RWPE2 (cell line): ENCODE measurements at regions not wholly inside any gene's neighbourhood (a gene's known extent, or its start where the extent isn't known, plus 50 kb on each side); places are given as distances from the start of the nearest gene placed in this dataset.
A peak's percentile ranks its signal among the peaks of the same experiment; 100 is the strongest.

Source experiments
- ATAC-seq: fragments of 200-7000 bp; cut with Tn5 transposase; 3 replicates; pipeline ENCODE4 v1.9.1; 2021; ENCODE audit warnings: low read depth
- DNase-seq: peaks from one replicate; pipeline ENCODE4 v3.0.0-alpha.2; 2020; ENCODE audit warnings: low spot score
- H3K27ac ChIP-seq: fragments of 450-650 bp; 2 replicates; pipeline ENCODE4 v1.5.1; 2017; ENCODE audit warnings: mild to moderate bottlenecking; ENCODE audit not compliant: poor library complexity, severe bottlenecking
- H3K27me3 ChIP-seq: fragments of 250-450 bp; sonication (Bioruptor Pico); 2 replicates; pipeline ENCODE4 v1.5.1; 2021; ENCODE audit warnings: mild to moderate bottlenecking, moderate library complexity; ENCODE audit not compliant: insufficient read depth, poor library complexity, severe bottlenecking
- H3K36me3 ChIP-seq: fragments of 250-450 bp; sonication (Bioruptor Pico); 2 replicates; pipeline ENCODE4 v1.5.1; 2020; ENCODE audit warnings: low read depth, mild to moderate bottlenecking, moderate library complexity
- H3K4me1 ChIP-seq: fragments of 250-450 bp; sonication (Bioruptor Pico); 2 replicates; pipeline ENCODE4 v1.5.1; 2021; ENCODE audit warnings: mild to moderate bottlenecking, moderate library complexity; ENCODE audit not compliant: insufficient read depth, poor library complexity, severe bottlenecking
- H3K4me3 ChIP-seq: fragments of 250-450 bp; sonication (Bioruptor Pico); 2 replicates; pipeline ENCODE4 v1.5.1; 2021; ENCODE audit warnings: mild to moderate bottlenecking, moderate library complexity; ENCODE audit not compliant: severe bottlenecking
- H3K9me3 ChIP-seq: fragments of 250-450 bp; sonication (Bioruptor Pico); 2 replicates; pipeline ENCODE4 v1.5.1; 2021; ENCODE audit warnings: mild to moderate bottlenecking, moderate library complexity; ENCODE audit not compliant: severe bottlenecking
- TF ChIP-seq, protein P1 (sequence below): fragments of 450-650 bp; IDR thresholded peaks from one replicate; pipeline ENCODE4 v1.5.1; 2017; ENCODE audit warnings: mild to moderate bottlenecking, moderate library complexity; ENCODE audit not compliant: poor library complexity, severe bottlenecking

DNA sequence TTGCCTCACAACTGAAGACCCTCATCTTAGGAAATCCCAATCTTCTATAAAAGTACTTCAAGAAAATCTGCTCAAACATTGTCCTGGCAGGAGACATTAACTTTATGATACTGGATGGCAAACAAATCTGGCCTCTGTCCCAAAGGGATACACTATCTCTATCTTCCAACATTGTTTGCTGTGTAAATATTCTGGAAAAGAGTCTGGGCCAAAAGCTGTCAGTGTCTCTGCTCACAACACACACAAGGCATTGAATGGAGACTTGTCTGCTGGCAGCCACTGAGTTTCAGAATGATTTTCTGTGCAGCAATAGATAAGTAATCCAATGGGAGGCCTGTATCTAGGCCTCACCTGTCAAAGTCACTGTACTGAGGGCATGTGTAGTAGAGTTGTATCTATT lies 471.1 kb downstream of the DMAC1 start:
- H3K27ac ChIP-seq = no peak overlapping the region
- H3K9me3 ChIP-seq = no peaks in the 10 kb centered on the region
- no peaks in the 10 kb centered on the region for H3K27me3 ChIP-seq
- H3K4me3 ChIP-seq = no peak overlapping the region
- DNase-seq (no peak), ATAC-seq (no peak)
- TF ChIP-seq, protein P1, sequence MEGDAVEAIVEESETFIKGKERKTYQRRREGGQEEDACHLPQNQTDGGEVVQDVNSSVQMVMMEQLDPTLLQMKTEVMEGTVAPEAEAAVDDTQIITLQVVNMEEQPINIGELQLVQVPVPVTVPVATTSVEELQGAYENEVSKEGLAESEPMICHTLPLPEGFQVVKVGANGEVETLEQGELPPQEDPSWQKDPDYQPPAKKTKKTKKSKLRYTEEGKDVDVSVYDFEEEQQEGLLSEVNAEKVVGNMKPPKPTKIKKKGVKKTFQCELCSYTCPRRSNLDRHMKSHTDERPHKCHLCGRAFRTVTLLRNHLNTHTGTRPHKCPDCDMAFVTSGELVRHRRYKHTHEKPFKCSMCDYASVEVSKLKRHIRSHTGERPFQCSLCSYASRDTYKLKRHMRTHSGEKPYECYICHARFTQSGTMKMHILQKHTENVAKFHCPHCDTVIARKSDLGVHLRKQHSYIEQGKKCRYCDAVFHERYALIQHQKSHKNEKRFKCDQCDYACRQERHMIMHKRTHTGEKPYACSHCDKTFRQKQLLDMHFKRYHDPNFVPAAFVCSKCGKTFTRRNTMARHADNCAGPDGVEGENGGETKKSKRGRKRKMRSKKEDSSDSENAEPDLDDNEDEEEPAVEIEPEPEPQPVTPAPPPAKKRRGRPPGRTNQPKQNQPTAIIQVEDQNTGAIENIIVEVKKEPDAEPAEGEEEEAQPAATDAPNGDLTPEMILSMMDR = no peak
- H3K36me3 ChIP-seq = no peaks in the 10 kb centered on the region
- no peaks in the 10 kb centered on the region for H3K4me1 ChIP-seq

DNA sequence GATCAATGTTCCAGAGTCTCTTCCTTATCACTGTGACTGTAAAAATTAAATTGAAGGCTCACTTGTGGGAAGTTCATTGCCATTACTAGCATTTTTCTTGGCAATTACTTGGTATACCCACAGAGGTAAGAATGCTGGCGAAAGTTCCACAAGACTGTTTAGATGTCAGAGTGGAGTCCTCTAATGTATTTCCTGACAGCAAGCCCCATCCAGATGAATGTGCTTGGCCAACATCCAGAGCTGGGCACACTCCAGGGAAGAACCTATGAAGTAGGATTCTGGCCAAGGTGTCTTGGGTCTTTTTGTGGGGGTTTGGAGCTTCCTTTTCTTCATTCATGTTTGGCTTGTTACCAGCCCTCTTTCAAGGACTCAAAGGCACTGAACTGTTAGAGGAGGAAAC lies 473.6 kb downstream of the DMAC1 start:
- Histone ChIP-seq H3K36me3 (no peaks in the 10 kb centered on the region), H3K27ac (no peak overlapping the region), H3K4me3 (no peak overlapping the region), H3K4me1 (no peaks in the 10 kb centered on the region), H3K27me3 (no peaks in the 10 kb centered on the region), H3K9me3 (no peaks in the 10 kb centered on the region)
- DNase-seq (no peak), ATAC-seq (no peak)
- TF ChIP-seq, protein P1 = no peak

DNA sequence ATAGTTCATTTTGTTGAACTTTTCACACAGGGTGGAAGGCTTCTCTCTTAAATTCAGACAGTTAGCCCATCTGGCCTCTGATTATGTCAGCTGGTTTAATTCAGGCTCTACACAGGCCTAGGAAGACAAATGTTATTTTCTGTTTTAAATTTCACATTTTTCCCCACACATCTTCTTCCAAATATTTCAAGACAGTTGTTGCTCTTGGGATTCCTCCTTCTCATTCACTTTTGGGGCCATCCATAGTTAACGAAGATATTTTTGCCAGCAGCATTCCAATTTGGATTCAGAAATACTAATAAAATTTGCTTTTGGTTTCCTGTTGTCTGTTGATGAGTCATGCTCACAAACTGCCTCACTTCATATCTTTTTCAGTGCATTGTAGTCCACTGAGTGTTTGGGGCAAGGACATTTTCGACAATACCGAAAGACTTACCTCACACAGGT lies 475.4 kb downstream of the DMAC1 start:
- H3K27me3 ChIP-seq = no peaks in the 10 kb centered on the region
- H3K4me3 ChIP-seq = no peak overlapping the region
- DNase-seq (no peak), ATAC-seq (no peak)
- H3K9me3 ChIP-seq = no peaks in the 10 kb centered on the region
- TF ChIP-seq, protein P1 = no peak
- H3K27ac ChIP-seq = no peak overlapping the region
- H3K36me3 ChIP-seq = no peaks in the 10 kb centered on the region
- no peaks in the 10 kb centered on the region for H3K4me1 ChIP-seq

DNA sequence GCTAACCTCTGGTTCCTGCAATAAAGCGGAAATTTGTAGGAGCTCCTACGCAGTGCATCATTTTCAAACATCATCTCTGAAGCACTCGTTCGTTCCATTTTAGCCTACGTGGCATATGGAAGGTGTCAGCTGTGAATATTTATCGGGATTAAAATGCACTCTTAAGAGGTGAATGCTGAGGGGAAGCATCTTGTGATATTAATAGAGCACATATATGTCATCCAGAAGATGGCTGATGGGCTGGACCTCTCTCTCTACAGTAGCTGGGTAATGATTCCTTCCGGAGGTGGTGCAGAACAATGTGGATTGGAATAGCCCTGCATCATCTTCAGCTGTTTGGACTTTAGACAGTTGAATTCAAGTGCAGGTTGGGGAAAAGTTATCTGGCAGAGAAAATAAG lies 478.7 kb downstream of the DMAC1 start:
- no peaks in the 10 kb centered on the region for H3K4me1 ChIP-seq
- no peak for DNase-seq

DNA sequence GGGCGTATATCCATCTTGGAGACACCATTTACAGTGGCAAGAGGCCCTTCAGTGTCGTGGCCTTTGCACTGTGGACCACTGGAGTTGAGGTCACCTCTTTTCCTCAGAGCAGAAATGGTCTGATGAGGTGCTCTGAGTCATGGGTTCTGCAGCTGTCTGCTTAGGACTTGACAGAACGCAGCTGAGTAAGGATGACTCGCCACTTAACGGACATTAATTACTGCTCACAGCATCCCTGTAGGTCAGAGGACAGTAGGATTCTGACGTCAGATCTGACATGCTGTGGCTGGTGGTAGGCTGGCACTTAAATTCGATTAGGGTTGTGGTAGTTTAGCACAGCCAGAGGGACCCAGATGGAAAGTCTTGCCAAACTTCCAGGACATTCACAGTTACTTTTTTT lies 479.4 kb downstream of the DMAC1 start:
- Histone ChIP-seq H3K9me3 (no peaks in the 10 kb centered on the region), H3K36me3 (no peaks in the 10 kb centered on the region), H3K4me3 (no peak overlapping the region), H3K27me3 (no peaks in the 10 kb centered on the region), H3K4me1 (no peaks in the 10 kb centered on the region), H3K27ac (peak overlapping the region; percentile 12)
- TF ChIP-seq, protein P1 = no peak
- ATAC-seq (peak; percentile 96), DNase-seq (no peak)

More for the DNA sequence above, 478.7 kb downstream of the DMAC1 start:
- TF ChIP-seq, protein P1 = no peak
- no peak overlapping the region for H3K4me3 ChIP-seq
- ATAC-seq = no peak
- no peaks in the 10 kb centered on the region for H3K9me3 ChIP-seq
- no peaks in the 10 kb centered on the region for H3K36me3 ChIP-seq
- no peaks in the 10 kb centered on the region for H3K27me3 ChIP-seq
- no peak overlapping the region for H3K27ac ChIP-seq
